Astrocyte (in vitro differentiated cells and primary cell): ENCODE measurements at regions not wholly inside any gene's neighbourhood (a gene's known extent, or its start where the extent isn't known, plus 50 kb on each side); places are given as distances from the start of the nearest gene placed in this dataset.

ENCODE experiments used
- DNase-seq: peaks from one replicate; pipeline ENCODE4 v3.0.0-alpha.2; 2010; ENCODE audit warnings: low read depth
- FAIRE-seq: peaks from 2 replicates; lab custom pipeline; 2011; peaks lifted over from hg19 to GRCh38; lab: Jason Lieb, UNC
- H2AFZ ChIP-seq: 2 replicates; pipeline ENCODE4 v1.6.0; 2012; ENCODE audit warnings: low read depth, low read length, inconsistent platforms
- H3K27ac ChIP-seq: 2 replicates; pipeline ENCODE4 v1.5.1; 2011; ENCODE audit warnings: low read depth, low read length, inconsistent platforms
- H3K27me3 ChIP-seq: 2 replicates; pipeline ENCODE4 v1.6.0; 2011; ENCODE audit warnings: low read length, inconsistent platforms; ENCODE audit not compliant: insufficient read depth
- H3K36me3 ChIP-seq: 2 replicates; pipeline ENCODE4 v1.5.1; 2011; ENCODE audit warnings: low read length, inconsistent platforms; ENCODE audit not compliant: insufficient read depth
- H3K4me1 ChIP-seq: 2 replicates; pipeline ENCODE4 v1.5.1; 2011; ENCODE audit warnings: low read length, inconsistent platforms; ENCODE audit not compliant: insufficient read depth
- H3K4me2 ChIP-seq: 2 replicates; pipeline ENCODE4 v1.6.0; 2012; ENCODE audit warnings: low read length, inconsistent platforms
- H3K4me3 ChIP-seq: 2 replicates; pipeline ENCODE4 v1.5.1; 2011; ENCODE audit warnings: low read depth, mild to moderate bottlenecking, low read length, inconsistent platforms; ENCODE audit not compliant: insufficient read depth
- H3K79me2 ChIP-seq: 2 replicates; pipeline ENCODE4 v1.6.0; 2012; ENCODE audit warnings: mild to moderate bottlenecking, low read length, inconsistent platforms; ENCODE audit not compliant: insufficient read depth
- H3K9ac ChIP-seq: 2 replicates; pipeline ENCODE4 v1.6.0; 2012; ENCODE audit warnings: mild to moderate bottlenecking, low read length, inconsistent platforms
- H3K9me3 ChIP-seq: 2 replicates; pipeline ENCODE4 v1.5.1; 2012; ENCODE audit warnings: low read depth, mild to moderate bottlenecking, low read length, inconsistent platforms; ENCODE audit not compliant: insufficient read depth
- H4K20me1 ChIP-seq: 2 replicates; pipeline ENCODE4 v1.6.0; 2012; ENCODE audit warnings: low read length, inconsistent platforms; ENCODE audit not compliant: insufficient read depth
- H3K27ac Mint-ChIP-seq: one replicate; pipeline ENCODE4 v1.8.0; 2021; ENCODE audit warnings: mild to moderate bottlenecking, mixed read lengths; ENCODE audit not compliant: unreplicated experiment
- H3K27me3 Mint-ChIP-seq: one replicate; pipeline ENCODE4 v1.8.0; 2021; ENCODE audit warnings: low read depth, mixed read lengths; ENCODE audit not compliant: unreplicated experiment
- H3K36me3 Mint-ChIP-seq: one replicate; pipeline ENCODE4 v1.8.0; 2021; ENCODE audit warnings: low read depth, mixed read lengths; ENCODE audit not compliant: unreplicated experiment
- H3K4me1 Mint-ChIP-seq: one replicate; pipeline ENCODE4 v1.8.0; 2021; ENCODE audit warnings: low read depth, mixed read lengths; ENCODE audit not compliant: unreplicated experiment
- H3K4me3 Mint-ChIP-seq: one replicate; pipeline ENCODE4 v1.8.0; 2021; ENCODE audit warnings: mild to moderate bottlenecking, moderate library complexity, mixed read lengths; ENCODE audit not compliant: unreplicated experiment
- H3K9me3 Mint-ChIP-seq: one replicate; pipeline ENCODE4 v1.8.0; 2021; ENCODE audit warnings: mild to moderate bottlenecking, mixed read lengths; ENCODE audit not compliant: unreplicated experiment
- EZH2 ChIP-seq: IDR thresholded peaks from 2 replicates; pipeline ENCODE4 v1.6.1; 2012; ENCODE audit warnings: mild to moderate bottlenecking, low read length, inconsistent platforms; ENCODE audit not compliant: insufficient read depth
- TF ChIP-seq, protein P1 (sequence below): IDR thresholded peaks from 2 replicates; pipeline ENCODE4 v1.5.1; 2011; ENCODE audit warnings: low read depth, mild to moderate bottlenecking, inconsistent platforms, low read length, moderate library complexity; ENCODE audit not compliant: insufficient read depth

DNA sequence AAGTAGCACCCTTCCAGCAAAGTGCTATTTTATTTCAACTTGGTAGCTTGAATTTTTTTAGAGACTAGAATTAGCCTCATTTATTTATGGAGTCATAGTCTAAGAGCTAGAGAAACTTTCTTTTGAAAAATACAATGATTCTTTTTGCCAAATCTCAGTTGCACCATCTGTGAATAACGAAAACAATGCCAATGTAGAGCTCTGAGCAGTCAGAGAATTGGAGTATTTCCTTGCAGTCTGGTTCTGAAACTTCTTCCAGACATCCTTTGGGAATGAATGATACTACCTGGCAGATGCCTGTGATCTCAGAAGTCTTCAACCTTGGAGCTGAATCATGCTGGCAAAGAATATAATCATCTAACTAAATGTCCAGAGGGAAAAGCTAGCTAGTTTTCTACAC, 511.5 kb upstream of the CYLC2 start:
- no peaks in the 10 kb centered on the region for H3K27me3 Mint-ChIP-seq
- Histone ChIP-seq H3K27me3 (no peaks in the 10 kb centered on the region), H3K4me3 (no peak overlapping the region), H2AFZ (no peak overlapping the region), H3K79me2 (no peaks in the 10 kb centered on the region), H3K9ac (no peak overlapping the region), H3K4me2 (no peak overlapping the region), H3K36me3 (no peaks in the 10 kb centered on the region), H3K27ac (no peak overlapping the region), H3K9me3 (no peaks in the 10 kb centered on the region), H4K20me1 (no peaks in the 10 kb centered on the region), H3K4me1 (no peaks in the 10 kb centered on the region)
- H3K4me3 Mint-ChIP-seq, result no peak overlapping the region
- DNase-seq (no peak), FAIRE-seq (no peak)
- no peaks in the 10 kb centered on the region for H3K4me1 Mint-ChIP-seq
- no peaks in the 10 kb centered on the region for H3K36me3 Mint-ChIP-seq
- H3K27ac Mint-ChIP-seq, result no peak overlapping the region
- H3K9me3 Mint-ChIP-seq, result no peaks in the 10 kb centered on the region
- TF ChIP-seq, protein P1, sequence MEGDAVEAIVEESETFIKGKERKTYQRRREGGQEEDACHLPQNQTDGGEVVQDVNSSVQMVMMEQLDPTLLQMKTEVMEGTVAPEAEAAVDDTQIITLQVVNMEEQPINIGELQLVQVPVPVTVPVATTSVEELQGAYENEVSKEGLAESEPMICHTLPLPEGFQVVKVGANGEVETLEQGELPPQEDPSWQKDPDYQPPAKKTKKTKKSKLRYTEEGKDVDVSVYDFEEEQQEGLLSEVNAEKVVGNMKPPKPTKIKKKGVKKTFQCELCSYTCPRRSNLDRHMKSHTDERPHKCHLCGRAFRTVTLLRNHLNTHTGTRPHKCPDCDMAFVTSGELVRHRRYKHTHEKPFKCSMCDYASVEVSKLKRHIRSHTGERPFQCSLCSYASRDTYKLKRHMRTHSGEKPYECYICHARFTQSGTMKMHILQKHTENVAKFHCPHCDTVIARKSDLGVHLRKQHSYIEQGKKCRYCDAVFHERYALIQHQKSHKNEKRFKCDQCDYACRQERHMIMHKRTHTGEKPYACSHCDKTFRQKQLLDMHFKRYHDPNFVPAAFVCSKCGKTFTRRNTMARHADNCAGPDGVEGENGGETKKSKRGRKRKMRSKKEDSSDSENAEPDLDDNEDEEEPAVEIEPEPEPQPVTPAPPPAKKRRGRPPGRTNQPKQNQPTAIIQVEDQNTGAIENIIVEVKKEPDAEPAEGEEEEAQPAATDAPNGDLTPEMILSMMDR, result no peak
- no peak for TF ChIP-seq EZH2

DNA sequence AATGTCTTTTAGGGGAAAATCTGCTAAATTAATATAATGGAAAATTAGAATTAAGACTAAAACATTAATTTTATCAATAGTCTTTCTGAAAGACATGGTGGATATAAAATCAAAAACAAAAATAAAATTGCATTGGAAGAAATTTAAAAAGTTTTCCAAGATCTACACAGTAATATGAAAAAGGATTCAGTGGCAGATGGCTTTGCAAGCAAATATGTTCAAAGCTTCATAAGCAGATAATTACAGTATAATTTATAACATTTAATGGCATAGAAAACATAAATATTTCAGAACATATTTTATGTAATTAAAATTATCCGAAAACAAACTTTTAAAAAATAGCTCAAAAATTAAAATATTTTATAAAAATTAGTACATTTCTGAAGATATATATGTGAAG, 512.4 kb upstream of the CYLC2 start:
- no peak overlapping the region for H3K4me3 Mint-ChIP-seq
- no peak for DNase-seq
- no peaks in the 10 kb centered on the region for H3K36me3 Mint-ChIP-seq
- H3K4me1 Mint-ChIP-seq, result no peaks in the 10 kb centered on the region
- no peak overlapping the region for H3K9ac ChIP-seq
- no peak for FAIRE-seq
- H3K79me2 ChIP-seq, result no peaks in the 10 kb centered on the region
- no peak overlapping the region for H3K4me2 ChIP-seq
- no peak overlapping the region for H2AFZ ChIP-seq
- H3K36me3 ChIP-seq, result no peaks in the 10 kb centered on the region
- no peaks in the 10 kb centered on the region for H3K27me3 ChIP-seq
- no peaks in the 10 kb centered on the region for H3K4me1 ChIP-seq
- H3K27ac Mint-ChIP-seq, result no peak overlapping the region
- peaks cover 3% of the 10 kb centered on the region for H3K9me3 Mint-ChIP-seq
- TF ChIP-seq EZH2, result no peak
- TF ChIP-seq, protein P1, result no peak
- no peak overlapping the region for H3K4me3 ChIP-seq
- H3K9me3 ChIP-seq, result no peaks in the 10 kb centered on the region
- H4K20me1 ChIP-seq, result no peaks in the 10 kb centered on the region
- H3K27me3 Mint-ChIP-seq, result no peaks in the 10 kb centered on the region
- no peak overlapping the region for H3K27ac ChIP-seq

DNA sequence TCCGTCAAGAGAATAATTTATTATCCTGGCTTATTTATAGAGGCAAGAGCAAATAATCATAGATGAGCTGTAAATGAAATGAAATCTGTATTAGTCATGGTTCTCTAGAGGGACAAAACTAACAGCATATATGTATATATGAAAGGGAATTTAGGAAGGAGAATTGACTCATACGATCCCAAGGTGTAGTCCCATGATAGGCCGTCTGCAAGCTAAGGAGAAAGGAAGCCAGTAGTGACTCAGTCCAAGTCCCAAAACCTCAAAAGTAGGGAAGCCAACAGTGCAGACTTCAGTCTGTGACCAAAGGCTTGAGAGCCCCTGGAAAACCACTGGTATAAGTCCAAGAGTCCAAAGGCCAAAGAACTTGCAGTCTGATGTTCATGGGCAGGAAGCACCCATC, 515.9 kb upstream of the CYLC2 start:
- Mint-ChIP-seq H3K36me3 (no peaks in the 10 kb centered on the region), H3K27ac (no peak overlapping the region), H3K4me1 (no peaks in the 10 kb centered on the region), H3K4me3 (no peak overlapping the region), H3K9me3 (peaks cover 3% of the 10 kb centered on the region), H3K27me3 (no peaks in the 10 kb centered on the region)
- TF ChIP-seq, protein P1, result no peak
- no peak for TF ChIP-seq EZH2
- H3K4me3 ChIP-seq, result no peak overlapping the region
- H3K27me3 ChIP-seq, result no peaks in the 10 kb centered on the region
- H3K27ac ChIP-seq, result no peak overlapping the region
- DNase-seq (no peak), FAIRE-seq (no peak)
- no peaks in the 10 kb centered on the region for H3K36me3 ChIP-seq
- no peaks in the 10 kb centered on the region for H3K79me2 ChIP-seq
- no peaks in the 10 kb centered on the region for H3K4me1 ChIP-seq
- H4K20me1 ChIP-seq, result no peaks in the 10 kb centered on the region
- H2AFZ ChIP-seq, result no peak overlapping the region
- peaks cover 2% of the 10 kb centered on the region for H3K9me3 ChIP-seq
- no peak overlapping the region for H3K9ac ChIP-seq
- no peak overlapping the region for H3K4me2 ChIP-seq
